ENCODE measurements at regions not wholly inside any gene's neighbourhood (a gene's known extent, or its start where the extent isn't known, plus 50 kb on each side); places are given as distances from the start of the nearest gene placed in this dataset.
"Not testable (repeated sequence)": the region's sequence is repeated elsewhere in the genome, so short reads cannot be mapped to it uniquely, and the experiment has no call there.

- not testable (repeated sequence) for TF ChIP-seq FOXM1 (IDR thresholded peaks at IDR 0.05; ENCODE audit: borderline replicate concordance); ELF4 (IDR thresholded peaks at IDR 0.05); FOXA1 (IDR thresholded peaks at IDR 0.05); ZNF384 (IDR thresholded peaks at IDR 0.05); NFRKB (IDR thresholded peaks at IDR 0.05); TARDBP (IDR thresholded peaks at IDR 0.05); SP1 (IDR thresholded peaks at IDR 0.05); HDGF (IDR thresholded peaks at IDR 0.05; ENCODE audit: borderline replicate concordance); BHLHE40 (IDR thresholded peaks at IDR 0.05; ENCODE audit: borderline replicate concordance); FOXK2 (IDR thresholded peaks at IDR 0.05); LEF1 (IDR thresholded peaks at IDR 0.05; ENCODE audit: borderline replicate concordance); SUZ12 (IDR thresholded peaks at IDR 0.05); ARNT (IDR thresholded peaks at IDR 0.05)
Observed at GRCh38 chr5:17062741-17063140, 126.7 kb upstream of the MYO10 start.

Data from HEK293T (cell line).